ENCODE measurements at regions not wholly inside any gene's neighbourhood (a gene's known extent, or its start where the extent isn't known, plus 50 kb on each side); places are given as distances from the start of the nearest gene placed in this dataset.

DNA sequence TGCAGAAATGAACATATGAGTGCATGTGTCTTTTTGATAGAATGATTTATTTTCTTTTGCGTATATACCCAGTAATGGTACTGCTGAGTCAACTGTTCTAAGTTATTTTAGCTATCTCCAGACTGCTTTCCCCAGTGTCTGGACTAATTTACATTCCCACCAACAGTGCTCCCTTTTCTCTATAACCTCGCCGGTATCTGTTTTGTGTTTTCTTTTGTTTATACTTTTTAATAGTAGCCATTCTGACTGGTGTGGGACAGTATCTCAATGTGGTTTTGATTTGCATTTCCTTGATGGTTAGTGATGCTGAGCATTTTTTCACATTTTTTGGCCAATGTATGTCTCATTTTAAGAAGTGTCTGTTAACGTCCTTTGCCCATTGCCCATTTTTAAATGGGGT, 218.6 kb upstream of the KCNIP4 start:
- intact Hi-C loops (cut with DNase I): no loop called here
- Histone ChIP-seq H3K27me3 (no peaks in the 10 kb centered on the region), H3K27ac (no peak overlapping the region)

DNA sequence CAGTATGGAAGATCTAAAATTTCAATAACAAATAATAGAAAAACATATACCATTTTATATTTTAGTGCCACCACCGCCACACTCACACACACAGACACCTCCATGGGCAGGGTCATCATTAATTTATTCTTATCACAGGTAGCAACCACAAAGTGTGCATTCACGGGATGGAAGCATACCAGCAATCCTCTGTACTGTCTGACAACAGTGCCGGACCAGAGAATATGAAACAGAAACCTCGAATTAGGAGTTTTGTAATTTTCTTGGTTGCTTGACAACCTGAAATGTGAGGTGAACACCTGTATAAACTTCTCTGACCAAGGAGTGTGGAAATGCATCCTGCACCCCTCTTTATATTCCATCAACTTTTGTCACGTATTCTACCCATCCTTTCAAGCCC, 213.9 kb upstream of the KCNIP4 start:
- no peak for DNase-seq
- ATAC-seq: no peak
- Histone ChIP-seq H3K36me3 (no peaks in the 10 kb centered on the region), H3K27me3 (no peaks in the 10 kb centered on the region), H3K9me3 (peaks cover 0 to 15% of the 10 kb centered on the region in 2 donors), H3K4me1 (no peaks in the 10 kb centered on the region), H3K4me3 (no peak overlapping the region), H3K27ac (no peak overlapping the region)
- intact Hi-C loops (cut with DNase I): no loop called here
- TF ChIP-seq, protein P1, sequence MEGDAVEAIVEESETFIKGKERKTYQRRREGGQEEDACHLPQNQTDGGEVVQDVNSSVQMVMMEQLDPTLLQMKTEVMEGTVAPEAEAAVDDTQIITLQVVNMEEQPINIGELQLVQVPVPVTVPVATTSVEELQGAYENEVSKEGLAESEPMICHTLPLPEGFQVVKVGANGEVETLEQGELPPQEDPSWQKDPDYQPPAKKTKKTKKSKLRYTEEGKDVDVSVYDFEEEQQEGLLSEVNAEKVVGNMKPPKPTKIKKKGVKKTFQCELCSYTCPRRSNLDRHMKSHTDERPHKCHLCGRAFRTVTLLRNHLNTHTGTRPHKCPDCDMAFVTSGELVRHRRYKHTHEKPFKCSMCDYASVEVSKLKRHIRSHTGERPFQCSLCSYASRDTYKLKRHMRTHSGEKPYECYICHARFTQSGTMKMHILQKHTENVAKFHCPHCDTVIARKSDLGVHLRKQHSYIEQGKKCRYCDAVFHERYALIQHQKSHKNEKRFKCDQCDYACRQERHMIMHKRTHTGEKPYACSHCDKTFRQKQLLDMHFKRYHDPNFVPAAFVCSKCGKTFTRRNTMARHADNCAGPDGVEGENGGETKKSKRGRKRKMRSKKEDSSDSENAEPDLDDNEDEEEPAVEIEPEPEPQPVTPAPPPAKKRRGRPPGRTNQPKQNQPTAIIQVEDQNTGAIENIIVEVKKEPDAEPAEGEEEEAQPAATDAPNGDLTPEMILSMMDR (IDR thresholded peaks at IDR 0.05): no peak

More for the DNA sequence above, 218.6 kb upstream of the KCNIP4 start:
- TF ChIP-seq, protein P1 (IDR thresholded peaks at IDR 0.05): no peak
- Histone ChIP-seq H3K36me3 (no peaks in the 10 kb centered on the region), H3K4me1 (no peaks in the 10 kb centered on the region), H3K9me3 (no peaks in the 10 kb centered on the region), H3K4me3 (no peak overlapping the region)
- DNase-seq (no peak), ATAC-seq (no peak)

DNA sequence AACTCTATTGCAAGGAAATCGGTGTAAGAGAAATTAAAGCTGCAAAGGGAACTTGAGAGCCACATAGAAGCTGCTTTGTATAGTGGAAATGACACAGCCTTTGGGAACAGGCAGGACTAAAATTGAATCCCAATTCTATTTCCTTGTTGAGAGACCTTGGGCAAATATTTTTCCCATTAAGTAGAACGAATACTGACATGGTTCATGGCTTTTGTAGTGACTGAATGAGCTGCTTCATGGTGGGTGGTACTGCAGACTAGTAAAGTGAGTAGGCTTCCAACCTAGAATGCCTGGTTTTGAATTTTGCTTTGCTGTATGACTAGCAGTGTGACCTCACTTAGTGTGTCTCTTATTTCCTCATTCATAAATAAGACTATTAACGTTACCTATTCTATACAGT, 182.2 kb upstream of the KCNIP4 start:
- no peak overlapping the region for H3K4me3 ChIP-seq
- no peaks in the 10 kb centered on the region for H3K27me3 ChIP-seq
- TF ChIP-seq, protein P1 (IDR thresholded peaks at IDR 0.05): no peak
- H3K36me3 ChIP-seq: no peaks in the 10 kb centered on the region
- H3K4me1 ChIP-seq: no peaks in the 10 kb centered on the region
- H3K27ac ChIP-seq: no peak overlapping the region
- no peaks in the 10 kb centered on the region for H3K9me3 ChIP-seq
- no peak for ATAC-seq
- intact Hi-C loops (cut with DNase I): no loop called here
- DNase-seq: no peak

DNA sequence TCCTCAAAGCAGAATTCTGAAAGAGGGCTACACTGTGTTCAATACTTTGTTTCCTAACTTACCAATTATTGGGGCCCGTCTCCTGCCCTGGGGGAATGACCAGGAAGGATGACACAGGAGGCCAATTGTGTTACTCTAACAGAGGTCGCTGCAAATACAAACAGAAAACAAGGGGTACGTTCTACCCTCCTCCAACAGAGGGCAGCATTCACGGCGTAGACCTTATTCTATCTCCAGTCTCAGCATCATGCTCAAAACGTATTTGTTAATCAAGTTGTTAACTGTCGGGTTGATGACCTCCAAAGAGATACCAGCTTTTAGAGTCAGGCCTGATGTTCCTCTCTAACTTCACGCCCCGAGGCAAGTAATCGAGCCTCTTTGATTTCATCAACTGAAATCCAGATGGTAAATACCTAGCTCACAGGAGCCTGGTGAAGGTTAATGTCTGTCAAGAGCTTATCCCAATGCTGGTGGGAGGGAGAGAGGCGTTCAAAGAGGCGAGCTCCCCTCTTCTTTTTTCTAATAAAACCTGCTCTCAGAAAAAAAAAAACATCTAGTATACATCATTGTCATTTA, 181.0 kb upstream of the KCNIP4 start:
- no peak for ATAC-seq
- no peak overlapping the region for H3K27ac ChIP-seq
- DNase-seq: no peak
- no peaks in the 10 kb centered on the region for H3K9me3 ChIP-seq
- TF ChIP-seq, protein P1 (IDR thresholded peaks at IDR 0.05): no peak
- intact Hi-C loops (cut with DNase I): no loop called here
- H3K4me1 ChIP-seq: no peaks in the 10 kb centered on the region
- H3K36me3 ChIP-seq: no peaks in the 10 kb centered on the region
- no peaks in the 10 kb centered on the region for H3K27me3 ChIP-seq
- no peak overlapping the region for H3K4me3 ChIP-seq

DNA sequence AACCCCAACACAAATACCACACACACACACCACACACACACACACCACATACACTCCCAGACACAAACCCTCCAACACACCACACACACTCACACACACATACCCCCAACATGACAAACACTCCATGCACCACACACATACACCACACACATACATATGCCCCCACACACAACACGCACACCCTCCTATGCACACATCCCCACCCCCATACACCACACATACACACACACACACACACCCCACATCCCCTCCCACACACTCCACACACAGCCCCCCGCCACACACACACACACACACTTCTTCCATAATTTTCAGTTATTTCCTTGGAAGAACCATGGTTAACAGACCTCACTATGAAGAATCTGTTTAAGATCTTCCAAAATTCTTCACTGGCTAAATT, 173.5 kb upstream of the KCNIP4 start:
- TF ChIP-seq, protein P1 (IDR thresholded peaks at IDR 0.05): no peak
- H3K36me3 ChIP-seq: no peaks in the 10 kb centered on the region
- no peak for ATAC-seq

More for the DNA sequence above, 173.5 kb upstream of the KCNIP4 start:
- no peak for DNase-seq
- Histone ChIP-seq H3K9me3 (peaks cover 0 to 21% of the 10 kb centered on the region in 2 donors), H3K4me1 (no peaks in the 10 kb centered on the region), H3K4me3 (no peak overlapping the region), H3K27ac (no peak overlapping the region), H3K27me3 (no peaks in the 10 kb centered on the region)
- intact Hi-C loops (cut with DNase I): no loop called here
